Ishikawa (cell line): ENCODE measurements at regions not wholly inside any gene's neighbourhood (a gene's known extent, or its start where the extent isn't known, plus 50 kb on each side); places are given as distances from the start of the nearest gene placed in this dataset.

ENCODE experiments used
- CEBPB ChIP-seq: IDR thresholded peaks from 2 replicates; pipeline ENCODE4 v1.6.1; 2012
- CREB1 ChIP-seq: IDR thresholded peaks from 2 replicates; pipeline ENCODE4 v1.6.1; 2012; ENCODE audit warnings: low read depth
- EGR1 ChIP-seq: IDR thresholded peaks from 2 replicates; pipeline ENCODE4 v1.6.1; 2012
- EP300 ChIP-seq: IDR thresholded peaks from 2 replicates; pipeline ENCODE4 v1.6.1; 2012; ENCODE audit warnings: borderline replicate concordance
- FOXM1 ChIP-seq: IDR thresholded peaks from 2 replicates; pipeline ENCODE4 v1.6.1; 2012; ENCODE audit warnings: low read depth, borderline replicate concordance
- NFIC ChIP-seq: IDR thresholded peaks from 2 replicates; pipeline ENCODE4 v1.6.1; 2012
- RAD21 ChIP-seq: IDR thresholded peaks from 2 replicates; pipeline ENCODE4 v1.6.1; 2012; ENCODE audit warnings: low read depth
- TAF1 ChIP-seq: IDR thresholded peaks from 2 replicates; pipeline ENCODE4 v1.6.1; 2012; ENCODE audit warnings: low read depth, mild to moderate bottlenecking
- TCF12 ChIP-seq: IDR thresholded peaks from 2 replicates; pipeline ENCODE4 v1.6.1; 2012; ENCODE audit warnings: low read depth
- TEAD4 ChIP-seq: IDR thresholded peaks from 2 replicates; pipeline ENCODE4 v1.6.1; 2012
- USF1 ChIP-seq: IDR thresholded peaks from 2 replicates; pipeline ENCODE4 v1.6.1; 2012
- YY1 ChIP-seq: IDR thresholded peaks from 2 replicates; pipeline ENCODE4 v1.6.1; 2012; ENCODE audit warnings: low read depth
- ZBTB7A ChIP-seq: IDR thresholded peaks from 2 replicates; pipeline ENCODE4 v1.6.1; 2012; ENCODE audit warnings: low read depth
- TF ChIP-seq, protein P1 (sequence below): IDR thresholded peaks from 2 replicates; pipeline ENCODE4 v1.6.1; 2012; ENCODE audit warnings: low read depth, mild to moderate bottlenecking
- TF ChIP-seq, protein P2 (sequence below): IDR thresholded peaks from 2 replicates; pipeline ENCODE4 v1.6.1; 2012

GRCh38 chr4:85393201-85393600, 81.7 kb upstream of the ARHGAP24 start:
- TF ChIP-seq RAD21 (no peak), TAF1 (no peak), FOXM1 (no peak), CREB1 (no peak), YY1 (no peak), TCF12 (no peak)

DNA sequence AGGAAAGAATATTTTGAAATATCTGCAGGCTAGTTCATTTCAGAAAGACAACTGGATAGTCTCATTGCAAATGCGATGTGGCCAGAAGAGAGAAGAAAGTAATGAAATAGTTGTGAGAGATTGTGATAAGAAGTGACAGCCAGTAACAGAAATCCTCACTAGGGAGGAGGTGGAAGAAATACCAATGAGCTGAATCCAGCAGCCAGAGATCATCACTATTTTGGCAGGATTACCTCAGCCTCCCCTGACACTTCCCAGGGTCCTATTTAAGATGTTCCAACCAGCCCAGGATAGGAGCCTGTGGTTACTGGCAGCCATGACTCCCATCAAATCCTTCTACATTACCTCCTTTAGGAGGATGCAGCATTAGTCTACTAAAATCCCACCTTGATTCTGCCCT, 76.7 kb upstream of the ARHGAP24 start:
- TF ChIP-seq EP300 (no peak), TEAD4 (no peak), TCF12 (no peak), YY1 (no peak), RAD21 (no peak), CREB1 (no peak), ZBTB7A (no peak), TAF1 (no peak), NFIC (no peak), FOXM1 (no peak), CEBPB (no peak), EGR1 (no peak), USF1 (no peak)
- TF ChIP-seq, protein P1, sequence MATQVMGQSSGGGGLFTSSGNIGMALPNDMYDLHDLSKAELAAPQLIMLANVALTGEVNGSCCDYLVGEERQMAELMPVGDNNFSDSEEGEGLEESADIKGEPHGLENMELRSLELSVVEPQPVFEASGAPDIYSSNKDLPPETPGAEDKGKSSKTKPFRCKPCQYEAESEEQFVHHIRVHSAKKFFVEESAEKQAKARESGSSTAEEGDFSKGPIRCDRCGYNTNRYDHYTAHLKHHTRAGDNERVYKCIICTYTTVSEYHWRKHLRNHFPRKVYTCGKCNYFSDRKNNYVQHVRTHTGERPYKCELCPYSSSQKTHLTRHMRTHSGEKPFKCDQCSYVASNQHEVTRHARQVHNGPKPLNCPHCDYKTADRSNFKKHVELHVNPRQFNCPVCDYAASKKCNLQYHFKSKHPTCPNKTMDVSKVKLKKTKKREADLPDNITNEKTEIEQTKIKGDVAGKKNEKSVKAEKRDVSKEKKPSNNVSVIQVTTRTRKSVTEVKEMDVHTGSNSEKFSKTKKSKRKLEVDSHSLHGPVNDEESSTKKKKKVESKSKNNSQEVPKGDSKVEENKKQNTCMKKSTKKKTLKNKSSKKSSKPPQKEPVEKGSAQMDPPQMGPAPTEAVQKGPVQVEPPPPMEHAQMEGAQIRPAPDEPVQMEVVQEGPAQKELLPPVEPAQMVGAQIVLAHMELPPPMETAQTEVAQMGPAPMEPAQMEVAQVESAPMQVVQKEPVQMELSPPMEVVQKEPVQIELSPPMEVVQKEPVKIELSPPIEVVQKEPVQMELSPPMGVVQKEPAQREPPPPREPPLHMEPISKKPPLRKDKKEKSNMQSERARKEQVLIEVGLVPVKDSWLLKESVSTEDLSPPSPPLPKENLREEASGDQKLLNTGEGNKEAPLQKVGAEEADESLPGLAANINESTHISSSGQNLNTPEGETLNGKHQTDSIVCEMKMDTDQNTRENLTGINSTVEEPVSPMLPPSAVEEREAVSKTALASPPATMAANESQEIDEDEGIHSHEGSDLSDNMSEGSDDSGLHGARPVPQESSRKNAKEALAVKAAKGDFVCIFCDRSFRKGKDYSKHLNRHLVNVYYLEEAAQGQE = no peak
- TF ChIP-seq, protein P2, sequence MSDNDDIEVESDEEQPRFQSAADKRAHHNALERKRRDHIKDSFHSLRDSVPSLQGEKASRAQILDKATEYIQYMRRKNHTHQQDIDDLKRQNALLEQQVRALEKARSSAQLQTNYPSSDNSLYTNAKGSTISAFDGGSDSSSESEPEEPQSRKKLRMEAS = no peak

DNA sequence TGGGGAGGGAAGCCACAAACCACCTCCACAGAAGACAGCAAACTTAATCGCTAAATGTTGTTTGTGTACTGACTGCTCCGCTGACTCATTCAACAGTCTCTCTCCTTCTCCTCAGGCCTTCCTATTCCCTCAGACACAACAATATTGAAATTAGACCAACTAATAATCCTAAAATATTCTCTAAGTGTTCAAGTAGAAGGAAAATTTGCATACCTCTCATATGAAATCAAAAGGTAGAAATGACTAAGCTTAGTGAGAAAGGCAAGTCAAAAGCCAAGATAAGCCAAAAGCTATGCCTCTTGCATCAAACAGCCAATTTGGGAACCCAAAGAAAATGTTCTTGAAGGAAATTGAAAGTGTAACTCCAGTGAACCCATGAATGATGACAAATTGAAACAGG, 75.7 kb upstream of the ARHGAP24 start:
- TF ChIP-seq, protein P2 = no peak
- TF ChIP-seq TEAD4 (no peak), YY1 (no peak), RAD21 (no peak), EP300 (no peak), EGR1 (no peak), CREB1 (no peak), TAF1 (no peak), USF1 (no peak), NFIC (no peak), CEBPB (no peak), TCF12 (no peak), ZBTB7A (no peak), FOXM1 (no peak)
- TF ChIP-seq, protein P1 = no peak

DNA sequence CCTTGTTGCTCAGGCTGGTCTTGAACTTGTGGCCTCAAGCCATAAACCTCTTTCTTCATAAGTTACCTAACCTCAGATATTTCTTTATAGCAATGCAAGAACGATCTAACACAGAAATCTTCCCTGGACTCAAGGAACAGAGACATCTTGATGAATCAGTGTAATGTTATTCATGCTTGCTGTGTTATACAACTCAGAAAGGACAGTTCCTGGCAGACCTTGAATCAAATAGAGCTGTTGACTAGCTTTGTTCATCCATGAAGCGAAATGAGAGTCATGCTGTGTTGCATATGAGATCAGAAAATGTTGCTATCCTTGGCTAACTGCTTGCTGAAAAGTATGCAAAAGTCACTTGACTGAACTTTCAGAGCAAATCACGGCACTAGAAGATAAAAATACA, 72.6 kb upstream of the ARHGAP24 start:
- TF ChIP-seq YY1 (no peak), NFIC (no peak), ZBTB7A (no peak), TAF1 (no peak), TCF12 (no peak), RAD21 (no peak), EGR1 (no peak), EP300 (no peak), CEBPB (no peak), USF1 (no peak), TEAD4 (no peak), FOXM1 (no peak), CREB1 (no peak)
- TF ChIP-seq, protein P2 = no peak
- TF ChIP-seq, protein P1 = no peak
